ENCODE measurements at regions not wholly inside any gene's neighbourhood (a gene's known extent, or its start where the extent isn't known, plus 50 kb on each side); places are given as distances from the start of the nearest gene placed in this dataset.

DNA sequence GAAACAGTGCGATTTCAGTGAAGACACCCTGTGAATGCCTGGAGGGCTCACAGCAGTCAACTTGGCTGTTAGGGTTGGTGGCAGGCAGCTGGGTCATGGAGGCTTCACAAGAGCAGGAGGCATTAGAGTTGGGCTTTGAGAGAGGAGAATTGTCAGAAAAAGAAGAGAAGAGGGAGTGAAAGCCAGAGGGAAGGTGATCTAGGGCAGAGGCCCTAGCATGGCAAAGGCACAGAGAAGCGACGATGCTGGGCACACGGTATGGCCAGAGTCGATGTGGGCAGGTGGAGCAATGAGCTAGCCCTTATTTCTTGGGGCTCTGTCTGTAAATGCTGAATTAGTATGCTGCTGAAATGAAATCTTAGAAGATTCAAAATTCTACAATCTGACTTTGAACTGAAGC lies 52.6 kb upstream of the OLFM4 start:
- DNase-seq (ENCODE audit: low read depth), result no peak

DNA sequence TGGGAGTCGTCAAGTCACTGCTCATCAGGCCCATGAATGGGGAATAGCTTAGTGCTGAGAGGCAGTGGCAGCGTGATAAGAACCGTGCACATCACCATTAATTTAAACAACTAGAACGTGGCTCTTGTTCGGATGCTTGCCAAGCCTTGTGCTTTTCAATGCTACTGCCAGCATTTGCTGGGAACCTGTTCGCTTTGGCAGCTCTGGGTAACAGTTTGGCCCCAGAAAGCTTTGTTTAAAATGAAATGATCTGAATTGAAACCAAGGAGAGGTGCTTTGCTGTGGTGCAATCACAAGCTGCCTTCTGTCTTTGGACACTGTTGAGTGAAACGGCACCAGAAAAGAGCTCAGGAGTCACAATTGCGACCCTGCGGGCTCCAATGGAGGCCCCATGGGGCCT lies 53.5 kb upstream of the OLFM4 start:
- DNase-seq (ENCODE audit: low read depth), result no peak

DNA sequence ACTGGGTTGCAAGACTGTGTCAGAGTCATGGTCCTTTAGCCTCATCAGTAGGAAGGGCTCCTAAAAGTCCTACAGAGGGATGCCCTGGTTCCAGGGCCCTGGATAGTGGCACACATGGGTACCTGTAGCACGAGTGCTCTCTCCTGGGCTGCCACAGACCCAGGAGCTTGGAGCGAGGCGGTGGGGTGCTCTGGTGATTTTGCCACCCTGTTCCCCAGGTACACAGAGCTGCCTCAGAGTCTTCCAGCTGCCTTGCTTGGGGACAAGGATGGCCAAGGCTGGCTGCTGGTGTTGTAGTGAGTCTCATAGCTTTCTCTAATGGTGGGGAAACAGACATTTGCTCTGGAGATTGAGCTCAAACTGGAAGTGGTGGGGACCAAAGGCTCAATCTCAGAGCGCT lies 53.9 kb upstream of the OLFM4 start:
- DNase-seq (ENCODE audit: low read depth), result no peak

DNA sequence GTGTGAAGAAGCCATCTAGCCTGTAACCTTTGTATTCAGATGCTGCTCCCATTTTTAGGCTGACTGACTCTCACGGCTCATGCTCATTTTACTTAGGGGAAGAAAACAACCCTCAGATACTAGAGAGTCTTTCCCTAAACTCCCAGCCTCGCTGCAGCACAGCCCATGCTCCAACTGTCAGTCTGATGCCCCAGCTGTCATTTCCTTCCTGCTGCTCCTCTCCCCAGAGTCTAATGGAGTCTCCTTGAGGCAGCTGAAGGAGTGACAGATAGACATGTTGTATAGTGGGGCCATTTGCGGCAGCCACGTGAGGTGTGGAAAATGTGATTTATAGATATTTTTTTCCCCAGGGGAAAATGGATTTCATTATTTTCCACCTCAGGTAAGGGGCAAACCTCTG lies 59.2 kb upstream of the OLFM4 start:
- DNase-seq (ENCODE audit: low read depth), result no peak

DNA sequence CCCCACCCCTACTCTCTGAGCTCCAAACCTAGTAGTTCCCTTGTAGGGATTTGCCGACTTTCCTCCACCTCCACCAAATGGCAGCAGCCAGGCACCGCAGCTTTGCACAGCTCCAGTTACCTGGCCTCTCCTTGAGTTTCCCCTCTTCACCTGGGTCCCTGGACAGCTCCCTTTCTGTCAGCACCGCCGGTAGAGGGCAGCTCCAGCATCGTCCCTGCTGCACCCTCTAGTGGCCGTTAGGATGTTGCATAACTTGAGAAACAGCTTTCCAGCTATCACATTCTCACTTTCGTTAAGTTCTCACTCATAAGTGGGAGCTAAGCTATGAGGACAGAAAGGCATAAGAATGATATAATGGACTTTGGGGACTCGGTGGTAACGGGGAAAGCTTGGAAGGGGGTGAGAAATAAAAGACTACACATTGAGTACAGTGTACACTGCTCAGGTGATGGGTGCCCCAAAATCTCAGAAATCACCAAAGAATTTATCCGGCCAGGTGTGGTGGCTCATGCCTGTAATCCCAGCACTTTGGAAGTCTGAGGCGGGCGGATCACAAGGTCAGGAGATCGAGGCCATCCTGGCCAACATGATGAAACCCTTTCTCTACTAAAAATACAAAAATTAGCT lies 60.4 kb upstream of the OLFM4 start:
- peak; percentile 68 for DNase-seq (ENCODE audit: low read depth)

DNA sequence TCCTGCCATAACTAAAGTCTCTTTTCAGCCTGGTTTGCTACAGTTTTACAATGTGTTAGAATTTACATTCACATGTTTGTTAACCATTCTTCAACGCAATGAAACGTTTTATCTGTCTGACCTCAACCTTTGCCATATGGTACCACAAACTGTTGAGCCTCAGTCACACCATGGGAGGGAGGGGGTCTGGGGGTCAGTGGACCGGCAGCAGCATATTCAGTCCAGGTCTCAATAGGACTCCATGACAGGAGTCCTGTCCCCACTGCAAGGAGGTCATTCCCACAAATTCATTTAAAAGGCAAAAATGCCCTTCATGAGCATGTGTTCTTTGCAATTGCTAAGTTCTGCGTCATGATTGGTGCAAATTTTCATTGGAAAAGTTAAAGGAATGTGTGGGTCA lies 66.6 kb upstream of the OLFM4 start:
- DNase-seq (ENCODE audit: low read depth), result no peak

DNA sequence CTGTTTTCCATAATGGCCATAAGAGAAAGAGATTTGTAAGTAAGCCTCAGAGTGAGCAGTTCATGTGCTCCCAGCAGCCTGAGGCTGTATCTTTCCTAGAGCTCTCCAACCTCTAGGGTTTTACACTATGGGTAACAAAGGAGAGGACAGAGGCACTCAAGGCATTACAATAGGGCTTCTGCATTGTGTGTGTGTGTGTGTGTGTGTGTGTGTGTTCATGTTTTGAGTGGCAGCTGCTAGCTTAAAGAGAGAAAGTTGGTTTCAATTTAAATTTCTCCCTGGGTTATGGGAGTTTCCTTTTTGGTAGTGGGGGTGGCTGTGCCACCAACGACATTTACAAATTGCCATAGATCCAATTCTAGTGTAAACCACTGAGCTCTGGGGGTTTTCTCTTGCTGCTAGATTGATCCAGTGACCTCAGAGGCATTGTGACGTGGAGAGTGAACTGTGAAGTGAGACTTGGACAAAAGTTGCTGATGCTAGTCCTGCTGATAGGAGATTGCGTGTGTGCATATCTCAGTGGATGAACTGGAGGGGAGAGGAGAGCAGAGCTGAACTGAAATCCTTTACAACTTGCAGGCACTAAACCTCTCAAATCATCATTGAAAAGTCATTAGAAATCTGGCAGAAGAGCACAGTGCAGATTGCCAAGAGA lies 67.2 kb upstream of the OLFM4 start:
- DNase-seq (ENCODE audit: low read depth), result no peak

DNA sequence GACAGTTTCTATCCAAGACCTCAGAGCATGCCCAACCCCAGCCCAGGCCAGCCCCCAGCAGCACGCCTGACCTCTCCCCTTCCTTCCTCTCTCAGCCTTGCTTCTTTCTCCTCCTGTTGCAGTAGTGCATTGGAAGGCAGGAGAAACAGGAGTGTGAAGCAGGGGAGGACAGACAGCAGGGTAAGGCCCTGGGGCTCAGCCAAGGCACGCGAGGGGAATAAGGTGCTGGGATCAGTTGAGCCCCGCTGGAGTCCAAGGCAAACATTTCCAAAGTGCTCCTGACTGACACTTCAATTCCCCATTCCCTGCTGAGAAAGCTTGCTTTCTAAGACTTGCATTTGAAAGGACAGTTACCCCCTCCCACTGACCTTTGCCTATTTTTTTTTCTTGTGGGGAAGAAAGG lies 73.1 kb upstream of the OLFM4 start:
- no peak for DNase-seq (ENCODE audit: low read depth)

DNA sequence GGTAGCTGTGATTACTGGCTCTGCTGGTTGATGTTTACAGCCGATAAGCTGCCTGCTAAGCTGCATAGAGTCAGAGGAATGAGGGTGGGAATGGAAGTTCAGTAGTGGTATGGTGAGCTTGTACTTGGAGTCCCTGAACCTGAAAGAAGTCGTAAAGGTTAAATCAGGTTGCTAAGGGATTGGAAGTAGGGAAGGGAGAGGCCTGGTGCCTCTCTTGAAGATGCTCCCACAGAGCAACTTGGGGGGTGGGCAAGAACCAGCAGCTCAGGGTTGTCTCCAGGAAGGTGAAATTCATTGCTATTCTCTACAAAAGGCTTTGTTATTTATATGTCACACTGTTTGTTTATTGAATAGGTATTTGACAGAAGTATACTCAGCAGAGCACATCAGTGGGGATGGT lies 73.8 kb upstream of the OLFM4 start:
- DNase-seq (ENCODE audit: low read depth), result no peak

DNA sequence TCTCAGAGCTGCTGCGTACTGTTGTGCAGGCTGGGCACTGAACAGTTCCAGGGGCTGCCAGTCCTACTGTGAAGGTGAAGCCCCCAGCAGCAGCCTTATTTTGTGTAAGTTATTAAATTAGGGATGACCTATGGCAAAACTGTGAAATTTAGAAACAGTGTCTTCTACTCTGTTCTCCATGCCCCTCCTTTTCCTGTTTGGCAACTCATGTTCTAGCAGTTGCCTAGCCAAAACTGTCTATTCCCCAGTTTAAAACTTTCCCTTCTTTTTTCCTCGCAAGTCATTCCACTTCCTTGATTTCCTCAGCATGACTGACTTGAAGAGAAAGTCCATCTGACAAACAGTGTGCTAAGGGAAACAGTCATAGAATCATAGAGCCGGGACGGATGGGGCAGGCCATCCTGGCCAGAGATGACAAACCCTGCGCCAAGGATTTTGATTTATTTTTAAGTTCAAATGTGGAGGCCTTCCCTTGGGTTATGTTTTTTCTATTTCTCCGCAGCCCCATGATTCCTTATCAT lies 78.1 kb upstream of the OLFM4 start:
- no peak for DNase-seq (ENCODE audit: low read depth)

DNA sequence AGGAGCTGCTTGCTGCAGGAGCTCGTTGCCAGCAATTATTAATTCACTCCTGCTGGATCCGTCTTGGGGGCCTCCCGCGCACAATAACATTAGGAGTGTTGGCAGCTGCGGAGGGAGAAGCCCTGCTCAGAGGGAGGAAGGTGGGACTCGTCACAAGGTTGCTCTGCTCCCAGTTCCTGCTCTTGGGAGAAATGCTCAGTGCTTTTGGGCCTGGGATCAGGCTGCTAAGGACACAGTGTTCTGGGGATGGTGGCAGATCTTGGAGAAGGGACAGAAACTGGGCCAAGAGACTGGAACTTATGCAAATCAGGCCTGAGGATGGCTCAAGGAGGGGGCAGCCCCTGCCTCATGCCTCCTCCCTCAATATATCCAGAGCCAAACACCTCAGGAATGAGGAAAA lies 78.9 kb upstream of the OLFM4 start:
- no peak for DNase-seq (ENCODE audit: low read depth)

DNA sequence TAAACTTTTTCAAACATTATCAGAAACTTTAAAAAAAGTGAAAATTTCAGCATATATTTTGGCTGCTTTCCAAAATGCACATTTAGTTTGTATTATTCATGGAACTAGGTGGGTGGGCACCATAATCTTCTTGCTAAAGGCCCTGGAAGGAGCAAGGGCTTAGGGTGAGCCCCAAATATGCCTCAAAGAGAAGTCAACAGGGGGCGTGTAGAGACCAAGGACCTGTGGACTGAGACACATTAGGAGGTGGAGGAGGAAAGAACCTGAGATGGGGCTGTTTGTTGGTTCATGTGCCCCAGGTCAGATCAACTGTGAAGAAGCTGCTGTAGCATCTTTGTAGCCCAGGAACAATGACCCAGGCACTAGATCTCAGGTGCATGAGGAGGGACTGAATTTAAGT lies 79.6 kb upstream of the OLFM4 start:
- DNase-seq (ENCODE audit: low read depth), result no peak

DNA sequence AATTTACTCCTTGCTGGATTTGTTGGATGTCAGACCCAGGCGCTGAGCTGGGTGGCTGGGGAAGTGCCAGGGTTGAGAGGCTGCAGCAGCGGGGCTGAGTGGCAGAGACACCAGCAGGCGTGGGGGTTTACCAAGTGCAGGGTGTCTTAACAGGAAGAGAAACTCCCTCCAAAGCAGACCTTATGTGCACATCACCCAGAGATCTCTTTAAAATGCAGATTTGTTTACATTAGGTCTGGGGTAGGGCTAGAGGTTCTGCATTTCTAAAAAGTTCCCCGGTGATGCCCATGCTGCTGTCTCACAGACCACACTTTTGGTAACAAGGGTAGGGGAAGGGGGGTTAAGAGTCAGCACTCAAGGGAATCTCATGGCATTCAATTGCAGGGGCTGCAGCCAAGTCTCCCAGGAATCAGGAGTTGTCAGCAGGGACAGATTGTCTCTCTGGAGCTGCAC lies 80.7 kb upstream of the OLFM4 start:
- no peak for DNase-seq (ENCODE audit: low read depth)

DNA sequence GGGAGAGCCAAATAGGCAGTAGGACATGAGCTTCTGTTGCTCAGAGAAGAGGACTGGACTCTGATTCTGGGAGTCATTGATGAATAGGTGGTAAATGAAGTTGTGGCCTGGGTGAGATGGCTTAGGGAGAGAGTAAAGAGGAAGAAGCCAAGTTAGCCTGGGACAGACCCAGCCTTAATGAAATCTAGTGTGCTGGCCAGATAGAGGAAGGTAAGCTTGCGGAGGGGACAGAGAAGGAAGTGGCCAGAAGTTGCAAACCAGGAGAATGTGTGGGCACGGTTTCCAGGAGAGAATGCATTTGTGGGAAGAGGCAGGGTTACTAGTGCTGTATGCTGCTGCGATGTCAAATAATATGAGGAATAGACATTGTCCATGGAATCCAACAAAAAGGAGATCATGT lies 83.3 kb upstream of the OLFM4 start:
- no peak for DNase-seq (ENCODE audit: low read depth)

DNA sequence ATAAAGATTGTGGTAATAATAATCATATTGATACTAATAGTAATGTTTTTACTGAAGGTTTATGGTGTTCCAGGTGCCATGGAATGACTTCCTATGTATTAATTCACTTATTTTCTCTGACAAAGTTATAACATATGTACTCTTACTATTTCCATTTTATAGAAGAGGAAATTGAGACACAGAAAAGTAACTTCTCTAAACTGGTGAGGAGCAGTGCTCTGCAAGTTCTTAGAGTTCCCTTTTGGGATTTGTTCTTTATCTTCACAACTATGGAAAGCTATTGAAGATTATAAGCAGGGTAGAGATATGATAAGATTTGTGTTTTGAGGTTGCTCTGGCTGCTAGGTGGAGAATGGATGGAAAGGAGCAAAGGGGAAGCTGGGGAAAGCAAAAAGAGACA lies 83.9 kb upstream of the OLFM4 start:
- DNase-seq (ENCODE audit: low read depth), result no peak

DNA sequence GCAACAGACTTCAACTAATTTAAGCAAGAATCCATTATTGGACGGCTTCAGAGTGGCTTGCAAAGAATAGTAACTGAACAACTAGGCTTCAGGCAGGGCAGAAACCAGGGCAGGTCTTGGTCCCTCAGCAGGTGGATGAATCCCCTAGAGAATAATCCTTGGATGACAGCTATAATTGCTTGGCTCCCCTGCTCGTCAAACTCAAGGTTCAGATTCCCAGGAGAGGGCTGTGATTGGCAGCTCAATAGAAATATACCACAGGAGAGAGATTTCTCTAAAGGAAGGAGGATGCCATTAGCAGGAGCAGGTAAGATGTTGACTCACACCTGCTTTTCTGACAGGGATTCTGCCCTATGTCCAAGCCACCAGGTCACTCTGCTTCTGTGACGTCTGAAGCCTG lies 89.6 kb upstream of the PCDH8 start:
- DNase-seq (ENCODE audit: low read depth), result no peak

DNA sequence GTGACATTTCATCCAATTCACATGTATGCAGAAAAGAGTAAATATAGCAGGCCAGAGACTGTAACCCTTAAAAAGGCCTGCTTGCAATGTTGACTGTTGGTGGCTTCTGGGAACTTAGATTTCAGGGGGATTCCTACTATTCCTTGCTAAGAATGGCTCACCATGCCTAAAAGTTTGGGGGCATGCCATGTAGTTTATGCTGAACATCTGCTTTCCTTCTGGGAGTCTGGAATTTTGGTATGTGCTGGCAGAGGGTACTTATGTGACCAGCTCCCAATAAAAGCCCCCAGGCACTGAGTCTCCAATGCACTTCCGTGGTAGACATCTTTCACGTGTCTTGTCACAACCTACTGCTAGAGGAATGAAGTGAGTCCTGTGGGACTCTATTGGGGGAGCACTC lies 88.4 kb upstream of the PCDH8 start:
- DNase-seq (ENCODE audit: low read depth), result no peak

DNA sequence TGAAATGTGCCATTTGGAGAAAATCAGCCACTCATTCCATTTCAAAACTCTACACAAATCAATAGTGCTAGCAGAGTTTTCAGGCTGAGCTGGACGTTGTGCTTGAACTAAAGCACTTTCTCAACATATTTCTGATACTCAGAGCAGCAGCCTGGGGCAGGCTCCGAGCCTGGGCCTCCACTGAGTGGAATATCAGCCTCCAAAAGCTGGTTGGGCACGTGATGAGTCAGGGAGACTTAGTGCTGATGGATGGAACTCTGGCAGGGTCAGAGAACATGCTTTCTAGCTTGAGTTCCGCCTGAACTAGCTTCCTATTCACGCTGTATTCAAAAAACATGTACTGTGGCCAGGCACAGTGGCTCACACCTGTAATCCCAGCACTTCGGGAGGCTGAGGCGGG lies 85.8 kb upstream of the PCDH8 start:
- no peak for DNase-seq (ENCODE audit: low read depth)

DNA sequence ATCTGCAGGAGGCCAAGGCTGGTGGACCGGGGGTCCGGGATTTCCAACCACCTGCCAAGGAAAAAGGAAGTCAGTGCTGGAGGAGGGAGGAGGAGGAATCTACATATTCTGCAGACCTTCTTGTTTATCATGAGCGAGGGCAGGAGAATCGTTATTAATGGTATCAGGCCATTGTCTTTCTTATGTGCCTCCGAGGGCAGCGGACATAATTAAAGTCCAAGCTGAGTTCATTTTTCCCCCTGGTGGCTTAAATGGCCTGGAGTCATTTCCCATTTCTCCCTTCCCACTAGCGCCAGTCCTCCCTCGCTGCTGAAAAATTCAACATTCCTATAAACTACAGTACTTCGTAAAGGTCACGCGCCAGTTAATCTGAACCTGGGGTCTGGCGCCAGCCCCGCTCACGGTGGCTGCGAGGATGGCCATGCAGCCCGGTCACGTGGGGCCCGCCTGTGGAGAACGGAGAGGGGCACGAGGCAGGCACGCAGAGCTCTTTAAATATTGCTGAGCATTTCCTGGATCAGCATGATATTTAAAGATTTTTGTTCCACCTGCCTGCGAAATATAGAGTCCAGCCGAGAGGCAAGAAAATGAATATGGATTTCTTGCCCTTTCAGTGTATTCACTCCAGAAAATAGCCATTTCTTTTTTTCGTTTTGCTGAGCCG lies 85.2 kb upstream of the PCDH8 start:
- no peak for DNase-seq (ENCODE audit: low read depth)

DNA sequence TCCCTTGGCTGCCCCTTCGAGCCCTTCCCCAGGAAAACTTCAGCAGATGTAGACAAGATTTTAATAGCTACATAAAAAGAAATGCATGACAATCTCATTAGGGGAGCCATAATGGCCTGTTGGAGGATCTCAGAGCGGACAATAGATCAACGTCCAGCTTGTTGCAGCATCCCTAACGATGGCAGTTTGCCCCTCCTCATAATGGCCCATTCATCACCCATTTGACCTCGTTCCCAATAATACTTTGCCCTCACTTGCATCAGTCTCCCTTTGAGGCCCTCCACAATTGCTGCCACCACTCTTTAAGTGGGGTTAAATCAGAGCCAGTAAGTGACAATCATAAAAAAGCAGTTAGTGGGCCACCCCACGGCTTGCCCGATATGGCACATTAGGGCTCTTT lies 84.7 kb upstream of the PCDH8 start:
- no peak for DNase-seq (ENCODE audit: low read depth)

DNA sequence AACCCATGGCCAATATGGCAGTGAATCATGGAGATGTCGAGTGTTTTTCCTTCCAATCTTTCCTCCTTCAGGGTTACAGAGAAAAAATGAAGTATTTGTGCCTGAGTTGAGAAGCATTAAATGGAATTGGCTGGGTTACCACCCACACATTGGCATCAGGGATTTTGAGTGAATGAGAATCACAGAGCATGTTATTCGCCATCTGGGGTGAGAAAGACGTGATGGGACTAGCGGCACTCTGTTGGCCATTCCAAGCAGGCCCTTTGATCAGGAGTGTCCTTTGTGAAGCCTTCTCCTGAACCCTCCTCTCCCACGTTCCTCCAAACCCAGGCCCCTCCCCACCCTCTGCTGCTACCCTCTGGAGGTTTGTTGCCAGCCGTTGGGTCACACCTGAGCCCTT lies 84.2 kb upstream of the PCDH8 start:
- no peak for DNase-seq (ENCODE audit: low read depth)

DNA sequence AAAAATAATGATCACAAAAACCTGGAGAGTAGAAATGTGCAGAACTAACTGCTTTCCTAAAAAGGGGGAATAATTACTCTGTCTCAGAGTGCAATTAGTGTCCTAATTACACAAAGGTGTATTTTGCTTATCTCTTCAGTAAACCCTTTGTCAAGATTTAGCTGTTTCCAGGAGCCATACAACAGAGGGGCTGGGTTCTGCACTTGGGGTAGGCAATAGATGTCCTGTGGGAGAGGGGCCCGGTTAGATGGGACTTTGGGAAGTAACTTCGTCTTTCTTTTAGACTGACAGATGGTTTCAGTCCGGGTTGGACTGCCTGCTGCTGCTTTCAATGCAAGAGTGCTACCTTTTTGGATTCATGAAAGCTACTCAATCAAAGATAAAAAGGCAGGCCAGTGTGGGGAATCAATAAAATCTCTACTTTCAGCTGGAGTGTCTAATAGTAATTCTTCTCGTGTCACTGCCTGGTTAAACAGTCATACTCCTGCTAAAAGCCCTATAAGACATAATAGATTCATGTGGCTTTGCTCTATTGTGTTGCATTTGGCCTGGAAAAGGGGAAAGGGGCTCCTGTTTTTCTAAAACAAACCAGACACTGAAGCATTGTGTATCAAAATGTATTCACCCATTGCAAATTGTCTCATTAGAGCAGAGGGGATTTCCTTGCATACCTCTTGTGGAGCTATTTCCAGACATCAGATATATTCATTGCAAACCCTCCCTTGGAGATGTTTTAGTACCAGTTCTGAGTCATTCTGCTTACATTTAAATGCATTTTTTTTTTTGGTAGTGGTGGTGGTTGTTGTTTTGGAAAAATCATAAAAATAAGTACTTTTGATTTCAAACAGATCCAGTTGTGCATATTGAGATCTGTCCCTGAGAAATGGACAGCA lies 83.3 kb upstream of the PCDH8 start:
- DNase-seq (ENCODE audit: low read depth), result no peak

DNA sequence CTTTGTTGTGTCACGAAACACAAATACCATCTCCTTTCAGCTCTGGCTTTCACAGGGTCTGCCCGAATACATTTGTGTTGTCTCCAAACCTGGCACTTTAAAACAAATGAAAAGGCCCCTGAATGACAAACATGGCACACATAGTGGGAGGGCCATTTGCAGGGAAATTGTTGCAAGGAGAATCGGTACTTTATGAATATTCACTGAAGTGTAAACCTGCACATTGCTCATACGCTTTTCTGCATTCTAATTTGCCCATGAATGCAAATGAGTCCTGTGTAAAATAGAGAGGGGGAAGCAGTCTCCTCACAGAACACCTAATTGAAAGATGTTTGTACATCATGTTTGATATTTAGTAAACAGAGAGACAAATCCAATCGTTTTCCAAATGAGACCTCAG lies 82.7 kb upstream of the PCDH8 start:
- DNase-seq (ENCODE audit: low read depth), result no peak

All from ELR (cell line).